Stimulated activated CD8-positive, alpha-beta memory T cell treated with anti-CD3 and anti-CD28 coated beads, Interleukin-4, amount 100 ng/mL, for 24 hours (primary cell): ENCODE measurements at regions not wholly inside any gene's neighbourhood (a gene's known extent, or its start where the extent isn't known, plus 50 kb on each side); places are given as distances from the start of the nearest gene placed in this dataset.

Source experiments
- DNase-seq: peaks from one replicate; pipeline ENCODE4 v3.0.0-alpha.2; 2020; ENCODE audit warnings: low read depth

GRCh38 chr20:40808936-40809335, 119.9 kb upstream of the MAFB start:
- DNase-seq = no peak

- DNase-seq = no peak
Observed at GRCh38 chr20:40809361-40809760, 120.3 kb upstream of the MAFB start.

- no peak for DNase-seq
Observed at GRCh38 chr20:40810332-40811000, 121.4 kb upstream of the MAFB start.

GRCh38 chr20:40811004-40811403, 122.0 kb upstream of the MAFB start:
- no peak for DNase-seq

GRCh38 chr20:40811660-40812414, 122.8 kb upstream of the MAFB start:
- DNase-seq = no peak

- no peak for DNase-seq
Observed at GRCh38 chr20:40812415-40812925, 123.4 kb upstream of the MAFB start.

GRCh38 chr20:40813029-40813431, 124.0 kb upstream of the MAFB start:
- DNase-seq = no peak

GRCh38 chr20:40813708-40814630, 124.9 kb upstream of the MAFB start:
- DNase-seq = no peak

GRCh38 chr20:40814631-40814960, 125.6 kb upstream of the MAFB start:
- no peak for DNase-seq

GRCh38 chr20:40815156-40816038, 126.4 kb upstream of the MAFB start:
- DNase-seq = no peak

GRCh38 chr20:40816039-40816352, 127.0 kb upstream of the MAFB start:
- DNase-seq = no peak

- no peak for DNase-seq
Observed at GRCh38 chr20:40821429-40821828, 132.4 kb upstream of the MAFB start.

GRCh38 chr20:40826699-40827098, 137.7 kb upstream of the MAFB start:
- DNase-seq = no peak

- DNase-seq = no peak
Observed at GRCh38 chr20:40835321-40835720, 146.3 kb upstream of the MAFB start.

- no peak for DNase-seq
Observed at GRCh38 chr20:40838509-40838908, 149.5 kb upstream of the MAFB start.

GRCh38 chr20:40843251-40843650, 154.2 kb upstream of the MAFB start:
- DNase-seq = no peak

GRCh38 chr20:40844332-40844731, 155.3 kb upstream of the MAFB start:
- DNase-seq = no peak

- DNase-seq = no peak
Observed at GRCh38 chr20:40848096-40848495, 159.1 kb upstream of the MAFB start.

GRCh38 chr20:40848526-40848925, 159.5 kb upstream of the MAFB start:
- no peak for DNase-seq

- DNase-seq = no peak
Observed at GRCh38 chr20:40849456-40849855, 160.4 kb upstream of the MAFB start.

- DNase-seq = no peak
Observed at GRCh38 chr20:40851051-40851450, 162.0 kb upstream of the MAFB start.

GRCh38 chr20:40855269-40855668, 166.2 kb upstream of the MAFB start:
- DNase-seq = no peak
